Prostate gland (tissue), 2 donors: ENCODE measurements at regions not wholly inside any gene's neighbourhood (a gene's known extent, or its start where the extent isn't known, plus 50 kb on each side); places are given as distances from the start of the nearest gene placed in this dataset.

ENCODE experiments used
- DNase-seq: peaks from one replicate; pipeline ENCODE4 v3.0.0-alpha.2; 2019; ENCODE audit warnings: low spot score
- H3K27ac ChIP-seq, 2 donors: fragments of 200-600 bp; sonication (generic); 2 replicates each; pipeline ENCODE4 v1.5.1; 2017 to 2019
- H3K27me3 ChIP-seq: fragments of 200-600 bp; sonication (generic); replicated peaks from 2 replicates; pipeline ENCODE4 v1.5.1; 2019; ENCODE audit not compliant: insufficient read depth
- H3K36me3 ChIP-seq, 2 donors: fragments of 200-600 bp; sonication (generic); 1 replicate in 1 of 2; 2 replicates in 1 of 2; pipeline versions ENCODE4 v1.5.1 to v1.8.1; 2017 to 2019
- H3K4me1 ChIP-seq: fragments of 200-600 bp; sonication (generic); replicated peaks from 2 replicates; pipeline ENCODE4 v1.5.1; 2019
- H3K4me3 ChIP-seq, 2 donors: fragments of 200-600 bp; sonication (generic); 2 replicates each; pipeline ENCODE4 v1.5.1; 2017 to 2019
- H3K9me3 ChIP-seq: fragments of 200-600 bp; sonication (generic); 2 replicates; pipeline ENCODE4 v1.5.1; 2017
- POLR2A ChIP-seq: fragments of 450-650 bp; IDR thresholded peaks from one replicate; pipeline ENCODE4 v1.6.1; 2016; ENCODE audit warnings: antibody characterized with exemption, mild to moderate bottlenecking
- POLR2AphosphoS5 ChIP-seq: sonication (generic); formaldehyde crosslinking; IDR thresholded peaks from one replicate; pipeline ENCODE4 v1.6.1; 2017; ENCODE audit warnings: antibody characterized with exemption
- WGBS: methylation state at CpG from one replicate; pipeline ENCODE4 v1.1.5; 2018; 5-methylcytosine and 5-hydroxymethylcytosine counted together
- intact Hi-C: fragments of 100-400 bp; cut with DNase I; formaldehyde crosslinking; loops from one replicate; pipeline ENCODE4 v1.14.2; 2022
- TF ChIP-seq, protein P1 (sequence below), 4 experiments: fragments of 200-600 bp in 2 of 4; fragments of 450-650 bp in 2 of 4; sonication (generic) in 2 of 4; IDR thresholded peaks; 1 replicate in 3 of 4; 2 replicates in 1 of 4; pipeline ENCODE4 v1.5.1; 2016 to 2019; ENCODE audit warnings: antibody characterized with exemption in 4 of 4, mild to moderate bottlenecking in 2 of 4, moderate library complexity in 2 of 4

DNA sequence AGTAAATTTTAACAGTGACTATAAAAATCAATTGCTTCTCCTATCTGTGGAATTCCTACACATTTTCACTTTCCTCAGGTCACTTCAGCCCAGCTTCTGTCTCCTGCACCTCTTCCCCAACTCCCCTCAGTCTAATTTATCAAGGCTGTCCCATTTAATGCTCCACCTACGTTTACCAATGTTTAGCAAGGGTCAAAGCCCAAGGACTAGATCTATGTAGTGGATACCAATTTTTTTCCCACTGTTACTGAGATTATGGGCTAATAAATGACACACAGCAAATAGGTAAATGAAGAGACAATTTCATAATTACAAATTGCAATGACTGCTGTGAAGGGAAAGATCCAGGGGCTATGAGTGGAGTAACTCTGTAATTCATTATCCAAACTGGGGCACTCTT, 211.5 kb upstream of the RPS23 start:
- H3K4me3 ChIP-seq = no peak overlapping the region
- no peaks in the 10 kb centered on the region for H3K36me3 ChIP-seq
- H3K27me3 ChIP-seq = no peaks in the 10 kb centered on the region
- TF ChIP-seq, protein P1, sequence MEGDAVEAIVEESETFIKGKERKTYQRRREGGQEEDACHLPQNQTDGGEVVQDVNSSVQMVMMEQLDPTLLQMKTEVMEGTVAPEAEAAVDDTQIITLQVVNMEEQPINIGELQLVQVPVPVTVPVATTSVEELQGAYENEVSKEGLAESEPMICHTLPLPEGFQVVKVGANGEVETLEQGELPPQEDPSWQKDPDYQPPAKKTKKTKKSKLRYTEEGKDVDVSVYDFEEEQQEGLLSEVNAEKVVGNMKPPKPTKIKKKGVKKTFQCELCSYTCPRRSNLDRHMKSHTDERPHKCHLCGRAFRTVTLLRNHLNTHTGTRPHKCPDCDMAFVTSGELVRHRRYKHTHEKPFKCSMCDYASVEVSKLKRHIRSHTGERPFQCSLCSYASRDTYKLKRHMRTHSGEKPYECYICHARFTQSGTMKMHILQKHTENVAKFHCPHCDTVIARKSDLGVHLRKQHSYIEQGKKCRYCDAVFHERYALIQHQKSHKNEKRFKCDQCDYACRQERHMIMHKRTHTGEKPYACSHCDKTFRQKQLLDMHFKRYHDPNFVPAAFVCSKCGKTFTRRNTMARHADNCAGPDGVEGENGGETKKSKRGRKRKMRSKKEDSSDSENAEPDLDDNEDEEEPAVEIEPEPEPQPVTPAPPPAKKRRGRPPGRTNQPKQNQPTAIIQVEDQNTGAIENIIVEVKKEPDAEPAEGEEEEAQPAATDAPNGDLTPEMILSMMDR (IDR thresholded peaks at IDR 0.05) = no peak
- no peak for TF ChIP-seq POLR2AphosphoS5
- no peak for TF ChIP-seq POLR2A
- 93% methylated on average over 1 of the region's 1 CpG for WGBS
- H3K9me3 ChIP-seq = no peaks in the 10 kb centered on the region
- H3K27ac ChIP-seq = no peak overlapping the region
- no peak for DNase-seq
- intact Hi-C loops = no loop called here
- H3K4me1 ChIP-seq = no peaks in the 10 kb centered on the region

DNA sequence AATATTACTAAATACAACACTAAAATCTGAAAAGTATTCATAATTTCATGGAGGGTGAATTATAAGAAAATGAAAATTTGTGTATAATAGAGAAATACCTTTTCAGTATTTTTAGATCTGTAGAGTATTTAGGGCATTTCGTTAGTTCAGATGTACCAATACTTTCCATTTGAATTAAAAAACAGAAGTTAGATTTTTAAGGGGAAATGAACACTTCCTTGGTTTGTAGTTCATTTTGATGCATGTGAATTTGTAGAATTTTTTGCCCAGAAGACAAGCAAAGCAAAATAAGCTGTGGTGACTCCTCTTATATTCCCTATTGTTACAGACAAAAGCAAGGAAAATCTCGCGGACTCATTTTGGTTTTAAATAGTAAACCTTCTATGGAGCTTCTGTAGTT, 209.0 kb upstream of the RPS23 start:
- intact Hi-C loops = no loop called here
- Histone ChIP-seq H3K27me3 (no peaks in the 10 kb centered on the region), H3K9me3 (no peaks in the 10 kb centered on the region), H3K27ac (no peak overlapping the region), H3K4me1 (no peaks in the 10 kb centered on the region), H3K4me3 (no peak overlapping the region), H3K36me3 (no peaks in the 10 kb centered on the region)
- no peak for DNase-seq
- TF ChIP-seq POLR2AphosphoS5 (no peak), POLR2A (no peak)
- TF ChIP-seq, protein P1 (IDR thresholded peaks at IDR 0.05) = no peak
- 93% methylated on average over 3 of the region's 3 CpGs for WGBS

DNA sequence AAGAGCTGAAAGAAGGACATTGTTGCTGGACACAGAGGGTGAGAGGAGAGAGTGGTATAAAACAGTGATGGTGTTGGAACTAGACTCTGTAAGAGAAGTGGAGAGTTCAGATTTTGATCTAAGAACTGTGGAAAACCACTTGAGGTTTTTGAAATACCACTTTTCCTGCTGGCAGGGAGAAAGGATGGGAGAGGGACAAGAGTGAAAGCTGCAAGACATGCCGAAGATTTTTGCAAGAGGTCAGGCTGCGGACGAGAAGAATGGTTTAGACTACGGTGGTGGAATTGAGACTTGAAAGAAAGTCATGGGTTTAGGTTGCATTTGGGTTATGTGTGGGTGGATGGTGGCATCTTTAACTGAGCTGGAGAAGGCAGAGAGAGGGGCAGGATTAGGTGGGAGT, 202.2 kb upstream of the RPS23 start:
- no peak for DNase-seq
- no peak overlapping the region for H3K27ac ChIP-seq
- H3K4me1 ChIP-seq = no peaks in the 10 kb centered on the region
- intact Hi-C loops = no loop called here
- 90% methylated on average over 4 of the region's 4 CpGs for WGBS
- no peak for TF ChIP-seq POLR2A
- TF ChIP-seq POLR2AphosphoS5 = no peak
- TF ChIP-seq, protein P1 (IDR thresholded peaks at IDR 0.05) = no peak
- no peaks in the 10 kb centered on the region for H3K9me3 ChIP-seq
- no peaks in the 10 kb centered on the region for H3K27me3 ChIP-seq
- H3K4me3 ChIP-seq = no peak overlapping the region
- H3K36me3 ChIP-seq = no peaks in the 10 kb centered on the region

DNA sequence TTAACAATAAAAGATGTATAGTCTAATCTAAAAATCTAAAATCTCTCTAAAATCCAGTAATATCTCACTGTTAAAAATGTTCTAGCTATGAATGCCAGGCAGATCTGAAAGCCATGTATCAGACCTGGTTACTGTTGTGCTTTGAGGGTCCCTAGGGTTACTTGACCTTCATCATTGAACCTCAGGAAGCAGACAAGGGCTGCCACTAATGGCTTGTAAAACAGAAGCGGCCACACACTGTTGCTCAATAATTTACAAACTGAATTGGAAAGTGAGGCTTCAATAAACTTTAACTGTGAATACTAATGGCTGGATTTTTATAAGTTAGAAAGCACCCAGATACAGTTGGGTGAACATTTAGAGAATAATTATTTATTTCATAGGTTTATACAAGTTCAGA, 198.0 kb upstream of the RPS23 start:
- Histone ChIP-seq H3K36me3 (no peaks in the 10 kb centered on the region), H3K4me3 (no peak overlapping the region), H3K27ac (no peak overlapping the region), H3K4me1 (no peaks in the 10 kb centered on the region), H3K27me3 (no peaks in the 10 kb centered on the region), H3K9me3 (no peaks in the 10 kb centered on the region)
- WGBS = 81% methylated on average over 1 of the region's 1 CpG
- intact Hi-C loops = no loop called here
- TF ChIP-seq, protein P1 (IDR thresholded peaks at IDR 0.05) = no peak
- TF ChIP-seq POLR2A = no peak
- no peak for TF ChIP-seq POLR2AphosphoS5
- no peak for DNase-seq

DNA sequence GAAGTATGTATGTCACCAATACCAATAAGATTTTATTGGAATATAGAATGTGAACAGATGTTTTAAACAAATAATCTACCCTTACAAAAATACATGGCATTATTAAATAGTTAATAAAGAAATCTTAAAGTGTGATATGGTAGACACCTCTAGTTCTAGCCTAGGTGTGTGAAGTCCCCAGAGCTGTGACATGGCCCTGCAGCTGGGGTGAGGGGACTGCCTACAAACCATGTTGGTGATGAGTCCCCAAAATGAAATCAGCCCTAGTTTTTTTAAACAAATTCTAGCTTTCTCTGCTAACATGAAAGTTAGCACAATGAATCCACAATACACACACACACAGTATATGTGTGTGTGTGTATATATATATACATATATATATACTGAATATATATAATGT, 195.1 kb upstream of the RPS23 start:
- H3K36me3 ChIP-seq = no peaks in the 10 kb centered on the region
- no peaks in the 10 kb centered on the region for H3K4me1 ChIP-seq
- H3K27me3 ChIP-seq = no peaks in the 10 kb centered on the region
- no peak overlapping the region for H3K27ac ChIP-seq
- H3K9me3 ChIP-seq = no peaks in the 10 kb centered on the region
- H3K4me3 ChIP-seq = no peak overlapping the region
- no peak for DNase-seq
- intact Hi-C loops = no loop called here
- no peak for TF ChIP-seq POLR2AphosphoS5
- TF ChIP-seq, protein P1 (IDR thresholded peaks at IDR 0.05) = no peak
